CD4-positive, CD25-positive, alpha-beta regulatory T cell (primary cell): ENCODE measurements at regions not wholly inside any gene's neighbourhood (a gene's known extent, or its start where the extent isn't known, plus 50 kb on each side); places are given as distances from the start of the nearest gene placed in this dataset.

Experiments used
- ATAC-seq, 2 donors: fragments of 150-1000 bp; cut with Tn5 transposase; one replicate each; pipeline ENCODE4 v1.10.0; 2021; ENCODE audit warnings: low read depth in 2 of 2, moderate number of reproducible peaks in 2 of 2, moderate library complexity in 1 of 2
- DNase-seq, 3 donors: peaks; one replicate each; pipeline versions ENCODE4 v3.0.0 to v3.0.0-alpha.2; 2012 to 2022; ENCODE audit warnings: mixed read lengths in 1 of 3
- H3K27ac ChIP-seq: one replicate; pipeline ENCODE4 v1.7.0; 2013; ENCODE audit warnings: mild to moderate bottlenecking, low read length; ENCODE audit not compliant: insufficient read depth, poor library complexity, severe bottlenecking
- H3K27me3 ChIP-seq: one replicate; pipeline ENCODE4 v1.7.0; 2013; ENCODE audit warnings: low read length; ENCODE audit not compliant: control insufficient read depth, insufficient read depth
- H3K36me3 ChIP-seq: one replicate; pipeline ENCODE4 v1.7.0; 2013; ENCODE audit warnings: mild to moderate bottlenecking, low read length, moderate library complexity; ENCODE audit not compliant: control insufficient read depth, insufficient read depth
- H3K4me1 ChIP-seq: 2 replicates; pipeline ENCODE4 v1.7.0; 2013; ENCODE audit warnings: mild to moderate bottlenecking, low read length; ENCODE audit not compliant: insufficient read depth, control insufficient read depth, poor library complexity, severe bottlenecking
- H3K4me3 ChIP-seq: one replicate; pipeline ENCODE4 v1.7.0; 2013; ENCODE audit warnings: low read depth, mild to moderate bottlenecking, low read length, moderate library complexity
- H3K9me3 ChIP-seq, 2 experiments: 1 replicate in 1 of 2; 2 replicates in 1 of 2; pipeline ENCODE4 v1.7.0; 2013; ENCODE audit warnings: low read length in 2 of 2, mild to moderate bottlenecking in 1 of 2, moderate library complexity in 1 of 2; ENCODE audit not compliant: control insufficient read depth in 2 of 2
- H3K27ac Mint-ChIP-seq, 3 donors: one replicate each; pipeline ENCODE4 v1.8.0; 2020 to 2022; ENCODE audit warnings: mild to moderate bottlenecking in 3 of 3, mixed read lengths in 3 of 3, moderate library complexity in 2 of 3
- H3K27me3 Mint-ChIP-seq: one replicate; pipeline ENCODE4 v1.8.0; 2022; ENCODE audit warnings: mild to moderate bottlenecking, mixed read lengths
- H3K36me3 Mint-ChIP-seq: one replicate; pipeline ENCODE4 v1.8.0; 2020; ENCODE audit warnings: mixed read lengths
- H3K4me1 Mint-ChIP-seq, 4 donors: one replicate each; pipeline ENCODE4 v1.8.0; 2020 to 2022; ENCODE audit warnings: mixed read lengths in 4 of 4, mild to moderate bottlenecking in 1 of 4
- H3K4me3 Mint-ChIP-seq, 4 donors: one replicate each; pipeline ENCODE4 v1.8.0; 2020 to 2022; ENCODE audit warnings: mild to moderate bottlenecking in 4 of 4, mixed read lengths in 4 of 4, moderate library complexity in 3 of 4
- H3K9me3 Mint-ChIP-seq, 7 donors: one replicate each; pipeline ENCODE4 v1.8.0; 2020 to 2022; ENCODE audit warnings: mixed read lengths in 7 of 7, mild to moderate bottlenecking in 3 of 7, moderate library complexity in 2 of 7

- DNase-seq = no peak
- Mint-ChIP-seq H3K9me3 (peaks cover 0 to 15% (median 2%) of the 10 kb centered on the region in 7 donors), H3K27ac (no peak overlapping the region), H3K27me3 (no peaks in the 10 kb centered on the region), H3K36me3 (no peaks in the 10 kb centered on the region), H3K4me3 (no peak overlapping the region), H3K4me1 (no peaks in the 10 kb centered on the region)
- no peak for ATAC-seq
- H3K9me3 ChIP-seq = no peaks in the 10 kb centered on the region
- H3K4me1 ChIP-seq = no peaks in the 10 kb centered on the region
- no peaks in the 10 kb centered on the region for H3K27me3 ChIP-seq
- no peak overlapping the region for H3K27ac ChIP-seq
- H3K4me3 ChIP-seq = no peak overlapping the region
- H3K36me3 ChIP-seq = no peaks in the 10 kb centered on the region
Measured at GRCh38 chr6:66226109-66226508, 519.1 kb upstream of the EYS start.

DNA sequence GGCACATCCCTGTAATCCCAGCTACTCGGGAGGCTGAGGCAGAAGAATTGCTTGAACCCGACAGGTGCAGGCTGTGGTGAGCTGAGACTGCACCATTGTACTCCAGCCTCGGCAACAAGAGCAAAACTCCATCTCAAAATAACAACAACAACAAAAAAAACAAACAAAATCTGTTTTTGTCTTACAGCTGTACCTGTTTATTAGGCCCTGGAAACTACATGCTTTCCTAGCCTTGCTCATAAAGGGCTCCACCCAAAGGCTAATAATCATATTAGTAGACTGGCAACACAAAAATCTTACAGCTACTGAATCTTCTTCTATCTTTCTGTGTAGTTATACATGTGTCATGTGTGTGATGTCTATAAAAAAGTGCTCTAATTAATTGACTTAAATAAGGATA lies 503.9 kb upstream of the EYS start:
- Histone ChIP-seq H3K36me3 (no peaks in the 10 kb centered on the region), H3K27ac (no peak overlapping the region), H3K9me3 (peaks cover 2 to 20% of the 10 kb centered on the region in 2 experiments), H3K4me1 (no peaks in the 10 kb centered on the region), H3K4me3 (no peak overlapping the region), H3K27me3 (no peaks in the 10 kb centered on the region)
- DNase-seq = no peak
- H3K36me3 Mint-ChIP-seq = no peaks in the 10 kb centered on the region
- H3K9me3 Mint-ChIP-seq = peaks cover under 1 to 21% (median 5%) of the 10 kb centered on the region in 7 donors
- no peaks in the 10 kb centered on the region for H3K4me1 Mint-ChIP-seq
- no peaks in the 10 kb centered on the region for H3K27me3 Mint-ChIP-seq
- ATAC-seq = no peak
- H3K4me3 Mint-ChIP-seq = no peak overlapping the region
- H3K27ac Mint-ChIP-seq = no peak overlapping the region

- ATAC-seq = no peak
- Histone ChIP-seq H3K27me3 (no peaks in the 10 kb centered on the region), H3K4me3 (no peak overlapping the region)
Measured at GRCh38 chr6:66200390-66200789, 493.4 kb upstream of the EYS start.

GRCh38 chr6:66199171-66199570 lies 492.1 kb upstream of the EYS start:
- no peaks in the 10 kb centered on the region for H3K27me3 ChIP-seq
- no peak overlapping the region for H3K4me3 ChIP-seq
- peaks cover 0 to 4% (median 1%) of the 10 kb centered on the region in 7 donors for H3K9me3 Mint-ChIP-seq
- ATAC-seq = no peak
- H3K4me1 ChIP-seq = no peaks in the 10 kb centered on the region
- no peaks in the 10 kb centered on the region for H3K9me3 ChIP-seq
- H3K4me3 Mint-ChIP-seq = no peak overlapping the region
- no peaks in the 10 kb centered on the region for H3K4me1 Mint-ChIP-seq
- no peak overlapping the region for H3K27ac ChIP-seq
- H3K36me3 ChIP-seq = no peaks in the 10 kb centered on the region
- DNase-seq = no peak
- H3K36me3 Mint-ChIP-seq = no peaks in the 10 kb centered on the region
- no peak overlapping the region for H3K27ac Mint-ChIP-seq
- H3K27me3 Mint-ChIP-seq = no peaks in the 10 kb centered on the region

More at GRCh38 chr6:66200390-66200789, 493.4 kb upstream of the EYS start:
- Histone ChIP-seq H3K36me3 (no peaks in the 10 kb centered on the region), H3K27ac (no peak overlapping the region), H3K9me3 (no peaks in the 10 kb centered on the region), H3K4me1 (no peaks in the 10 kb centered on the region)
- Mint-ChIP-seq H3K9me3 (peaks cover 0 to 4% (median 1%) of the 10 kb centered on the region in 7 donors), H3K4me3 (no peak overlapping the region), H3K27me3 (no peaks in the 10 kb centered on the region), H3K27ac (no peak overlapping the region), H3K36me3 (no peaks in the 10 kb centered on the region), H3K4me1 (no peaks in the 10 kb centered on the region)
- no peak for DNase-seq

DNA sequence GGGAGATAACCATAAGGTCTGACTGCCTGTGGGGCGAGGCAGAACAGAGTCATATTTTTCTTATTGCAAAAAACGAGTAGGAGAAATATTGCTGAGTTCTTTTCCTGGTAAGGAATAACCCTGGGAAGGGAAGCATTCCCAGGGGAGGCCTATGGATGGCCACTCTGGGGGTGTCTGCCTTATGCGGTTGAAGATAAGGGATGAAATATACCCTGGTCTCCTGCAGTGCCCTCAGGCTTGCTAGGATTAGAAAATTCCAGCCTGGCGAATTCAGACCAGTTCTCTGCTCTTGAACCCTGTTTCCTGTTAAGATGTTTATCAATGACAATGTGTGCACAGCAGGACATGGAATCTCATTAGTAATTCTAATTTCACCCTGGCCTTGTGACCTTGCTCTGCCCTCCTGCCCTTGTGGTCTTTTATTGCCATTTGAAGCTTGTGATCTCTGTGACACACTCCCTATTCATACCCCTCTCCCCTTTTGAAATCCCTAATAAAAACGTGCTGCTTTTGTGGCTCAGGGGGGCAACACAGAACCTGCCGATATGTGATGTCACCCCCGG lies 491.1 kb upstream of the EYS start:
- H3K9me3 ChIP-seq = no peaks in the 10 kb centered on the region
- H3K36me3 ChIP-seq = no peaks in the 10 kb centered on the region
- H3K27me3 ChIP-seq = no peaks in the 10 kb centered on the region
- no peak overlapping the region for H3K27ac ChIP-seq
- ATAC-seq (no peak), DNase-seq (no peak)
- H3K4me3 ChIP-seq = no peak overlapping the region
- Mint-ChIP-seq H3K27ac (no peak overlapping the region), H3K9me3 (peaks cover 0 to 4% (median 3%) of the 10 kb centered on the region in 7 donors), H3K27me3 (no peaks in the 10 kb centered on the region), H3K36me3 (no peaks in the 10 kb centered on the region), H3K4me1 (no peaks in the 10 kb centered on the region), H3K4me3 (no peak overlapping the region)
- no peaks in the 10 kb centered on the region for H3K4me1 ChIP-seq

GRCh38 chr6:66190858-66191257 lies 483.8 kb upstream of the EYS start:
- no peak for ATAC-seq
- no peak overlapping the region for H3K4me3 Mint-ChIP-seq
- H3K9me3 Mint-ChIP-seq = peaks cover 0 to 15% (median 5%) of the 10 kb centered on the region in 7 donors
- no peak overlapping the region for H3K27ac Mint-ChIP-seq
- Histone ChIP-seq H3K9me3 (no peaks in the 10 kb centered on the region), H3K27ac (no peak overlapping the region), H3K4me1 (no peaks in the 10 kb centered on the region), H3K27me3 (no peaks in the 10 kb centered on the region), H3K4me3 (no peak overlapping the region), H3K36me3 (no peaks in the 10 kb centered on the region)
- H3K36me3 Mint-ChIP-seq = no peaks in the 10 kb centered on the region
- H3K4me1 Mint-ChIP-seq = no peaks in the 10 kb centered on the region
- H3K27me3 Mint-ChIP-seq = no peaks in the 10 kb centered on the region
- no peak for DNase-seq

GRCh38 chr6:66189915-66190314 lies 482.9 kb upstream of the EYS start:
- Histone ChIP-seq H3K9me3 (no peaks in the 10 kb centered on the region), H3K4me3 (no peak overlapping the region), H3K27me3 (no peaks in the 10 kb centered on the region), H3K4me1 (no peaks in the 10 kb centered on the region), H3K36me3 (no peaks in the 10 kb centered on the region), H3K27ac (no peak overlapping the region)
- peaks cover 0 to 15% (median 5%) of the 10 kb centered on the region in 7 donors for H3K9me3 Mint-ChIP-seq
- no peaks in the 10 kb centered on the region for H3K4me1 Mint-ChIP-seq
- H3K27ac Mint-ChIP-seq = no peak overlapping the region
- H3K27me3 Mint-ChIP-seq = no peaks in the 10 kb centered on the region
- DNase-seq = no peak
- no peaks in the 10 kb centered on the region for H3K36me3 Mint-ChIP-seq
- no peak for ATAC-seq
- no peak overlapping the region for H3K4me3 Mint-ChIP-seq

- Histone ChIP-seq H3K36me3 (no peaks in the 10 kb centered on the region), H3K4me3 (no peak overlapping the region), H3K9me3 (no peaks in the 10 kb centered on the region), H3K27me3 (no peaks in the 10 kb centered on the region), H3K4me1 (no peaks in the 10 kb centered on the region), H3K27ac (no peak overlapping the region)
- ATAC-seq (no peak), DNase-seq (no peak)
- Mint-ChIP-seq H3K4me3 (no peak overlapping the region), H3K27ac (no peak overlapping the region), H3K4me1 (no peaks in the 10 kb centered on the region), H3K27me3 (no peaks in the 10 kb centered on the region), H3K9me3 (peaks cover 0 to 15% (median 5%) of the 10 kb centered on the region in 7 donors), H3K36me3 (no peaks in the 10 kb centered on the region)
Measured at GRCh38 chr6:66186756-66187155, 479.7 kb upstream of the EYS start.
